ENCODE measurements at regions not wholly inside any gene's neighbourhood (a gene's known extent, or its start where the extent isn't known, plus 50 kb on each side); places are given as distances from the start of the nearest gene placed in this dataset.

- DNase-seq, result no peak
These were observed 321.7 kb upstream of the TSHZ3 start for GRCh38 chr19:31670931-31671330.

GRCh38 chr19:31671411-31672035 lies 322.3 kb upstream of the TSHZ3 start:
- no peak for DNase-seq

- DNase-seq, result no peak
These were observed 325.4 kb upstream of the TSHZ3 start for GRCh38 chr19:31674503-31675192.

GRCh38 chr19:31675193-31675913 lies 326.1 kb upstream of the TSHZ3 start:
- no peak for DNase-seq

GRCh38 chr19:31676271-31677004 lies 327.2 kb upstream of the TSHZ3 start:
- DNase-seq, result no peak

- no peak for DNase-seq
These were observed 329.2 kb upstream of the TSHZ3 start for GRCh38 chr19:31678421-31678820.

- DNase-seq, result no peak
These were observed 331.9 kb upstream of the TSHZ3 start for GRCh38 chr19:31681121-31681520.

- DNase-seq, result no peak
These were observed 344.1 kb upstream of the TSHZ3 start for GRCh38 chr19:31693131-31693932.

- no peak for DNase-seq
These were observed 344.7 kb upstream of the TSHZ3 start for GRCh38 chr19:31693933-31694269.

- no peak for DNase-seq
These were observed 345.5 kb upstream of the TSHZ3 start for GRCh38 chr19:31694761-31695160.

GRCh38 chr19:31699421-31699820 lies 350.2 kb upstream of the TSHZ3 start:
- no peak for DNase-seq

GRCh38 chr19:31701146-31701545 lies 351.9 kb upstream of the TSHZ3 start:
- no peak for DNase-seq

GRCh38 chr19:31705656-31706055 lies 356.4 kb upstream of the TSHZ3 start:
- DNase-seq, result no peak

- DNase-seq, result no peak
These were observed 356.9 kb upstream of the TSHZ3 start for GRCh38 chr19:31706131-31706530.

- no peak for DNase-seq
These were observed 357.7 kb upstream of the TSHZ3 start for GRCh38 chr19:31706691-31707620.

- no peak for DNase-seq
These were observed 359.3 kb upstream of the TSHZ3 start for GRCh38 chr19:31708520-31708919.

GRCh38 chr19:31709476-31709875 lies 360.2 kb upstream of the TSHZ3 start:
- DNase-seq, result no peak

- DNase-seq, result no peak
These were observed 366.2 kb upstream of the TSHZ3 start for GRCh38 chr19:31715249-31715945.

- no peak for DNase-seq
These were observed 367.6 kb upstream of the TSHZ3 start for GRCh38 chr19:31716826-31717225.

- no peak for DNase-seq
These were observed 368.2 kb upstream of the TSHZ3 start for GRCh38 chr19:31717269-31717923.

Measured in T-helper 9 cell (primary cell).